Mucosa of descending colon (tissue), 3 donors: ENCODE measurements at regions not wholly inside any gene's neighbourhood (a gene's known extent, or its start where the extent isn't known, plus 50 kb on each side); places are given as distances from the start of the nearest gene placed in this dataset.

Experiments used
- ATAC-seq: fragments of 200-7000 bp; cut with Tn5 transposase; one replicate; pipeline ENCODE4 v1.9.1; 2020; ENCODE audit warnings: mild to moderate bottlenecking, moderate library complexity
- DNase-seq, 3 donors: peaks; one replicate each; pipeline ENCODE4 v3.0.0-alpha.2; 2020
- H3K36me3 ChIP-seq: fragments of 200-600 bp; one replicate; pipeline ENCODE4 v1.8.0; 2021; ENCODE audit warnings: low read depth, mild to moderate bottlenecking
- H3K4me1 ChIP-seq: fragments of 200-600 bp; one replicate; pipeline ENCODE4 v1.8.0; 2021; ENCODE audit warnings: low read depth, mild to moderate bottlenecking
- H3K4me3 ChIP-seq: fragments of 200-600 bp; one replicate; pipeline ENCODE4 v1.8.0; 2021; ENCODE audit warnings: mild to moderate bottlenecking
- H3K9me3 ChIP-seq: fragments of 200-600 bp; one replicate; pipeline ENCODE4 v1.8.0; 2021; ENCODE audit warnings: mild to moderate bottlenecking
- intact Hi-C, 2 donors: fragments of 100-400 bp; cut with DNase I in 1 of 2; cut with micrococcal nuclease in 1 of 2; formaldehyde crosslinking; loops; one replicate each; pipeline versions ENCODE4 v1.11.0 to v1.11.1; 2022; cut with DNase I, micrococcal nuclease
- TF ChIP-seq, protein P1 (sequence below): fragments of 200-600 bp; IDR thresholded peaks from one replicate; pipeline ENCODE4 v1.8.0; 2022; ENCODE audit warnings: antibody characterized with exemption, mild to moderate bottlenecking
- donor health status: DM: no; HTN: no; CAD: no; lungs with moderate emphysema.
- donor health status: DM: no; HTN: no; CAD: no.
- donor health status: DM: no; HTN: yes; CAD: no.

- DNase-seq: no peak
- H3K9me3 ChIP-seq: no peaks in the 10 kb centered on the region
- H3K4me1 ChIP-seq: no peaks in the 10 kb centered on the region
- TF ChIP-seq, protein P1, sequence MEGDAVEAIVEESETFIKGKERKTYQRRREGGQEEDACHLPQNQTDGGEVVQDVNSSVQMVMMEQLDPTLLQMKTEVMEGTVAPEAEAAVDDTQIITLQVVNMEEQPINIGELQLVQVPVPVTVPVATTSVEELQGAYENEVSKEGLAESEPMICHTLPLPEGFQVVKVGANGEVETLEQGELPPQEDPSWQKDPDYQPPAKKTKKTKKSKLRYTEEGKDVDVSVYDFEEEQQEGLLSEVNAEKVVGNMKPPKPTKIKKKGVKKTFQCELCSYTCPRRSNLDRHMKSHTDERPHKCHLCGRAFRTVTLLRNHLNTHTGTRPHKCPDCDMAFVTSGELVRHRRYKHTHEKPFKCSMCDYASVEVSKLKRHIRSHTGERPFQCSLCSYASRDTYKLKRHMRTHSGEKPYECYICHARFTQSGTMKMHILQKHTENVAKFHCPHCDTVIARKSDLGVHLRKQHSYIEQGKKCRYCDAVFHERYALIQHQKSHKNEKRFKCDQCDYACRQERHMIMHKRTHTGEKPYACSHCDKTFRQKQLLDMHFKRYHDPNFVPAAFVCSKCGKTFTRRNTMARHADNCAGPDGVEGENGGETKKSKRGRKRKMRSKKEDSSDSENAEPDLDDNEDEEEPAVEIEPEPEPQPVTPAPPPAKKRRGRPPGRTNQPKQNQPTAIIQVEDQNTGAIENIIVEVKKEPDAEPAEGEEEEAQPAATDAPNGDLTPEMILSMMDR: no peak
- H3K36me3 ChIP-seq: no peaks in the 10 kb centered on the region
- no peak overlapping the region for H3K4me3 ChIP-seq
- intact Hi-C loops: loop anchor here in 1 of 2 donors (10.0 kb wide), 1 partner anchor 185 kb away; the partner anchor contains the start of gene GNGT1
- ATAC-seq: no peak
Measured at GRCh38 chr7:94089806-94090205, 85.7 kb upstream of the BET1 start.

DNA sequence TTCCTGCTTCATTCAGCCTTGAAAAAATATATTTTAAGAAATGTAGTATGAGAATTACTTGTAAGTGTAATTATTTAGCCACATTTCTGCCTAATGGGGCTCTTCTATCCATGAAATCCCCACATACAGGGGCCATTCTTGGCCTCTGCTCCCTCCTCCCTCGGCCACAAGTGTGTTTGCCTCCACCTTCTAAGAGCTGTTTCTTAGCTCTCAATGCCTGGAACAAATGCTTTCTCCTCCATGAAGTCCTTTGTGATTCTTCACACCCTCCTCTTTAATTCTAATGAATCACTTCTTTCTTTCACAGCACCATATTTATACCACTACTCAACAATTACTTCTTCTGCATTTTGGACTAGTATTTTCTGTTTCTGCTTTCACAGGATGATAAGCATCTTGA lies 88.8 kb upstream of the BET1 start:
- intact Hi-C loops: no loop called here
- ATAC-seq: no peak
- no peaks in the 10 kb centered on the region for H3K4me1 ChIP-seq

DNA sequence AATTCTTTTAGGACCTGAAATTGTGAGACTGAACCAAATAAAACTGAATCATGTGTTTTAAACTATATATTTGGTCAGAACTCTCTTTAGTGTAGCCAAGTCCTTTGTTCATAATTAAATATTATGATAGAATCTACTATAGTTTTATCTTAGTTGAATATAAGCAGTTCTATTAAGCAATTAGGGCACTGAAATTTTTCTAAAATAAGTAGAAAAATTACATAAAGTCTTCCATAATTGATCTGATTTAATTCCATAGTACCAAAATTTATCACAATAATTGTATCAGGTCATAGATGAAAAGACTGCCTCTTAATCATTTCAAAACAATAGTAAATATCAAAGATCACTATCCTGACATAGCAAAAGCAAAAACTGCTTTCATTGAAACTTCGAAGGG lies 90.1 kb upstream of the BET1 start:
- TF ChIP-seq, protein P1: no peak
- ATAC-seq: no peak
- H3K4me3 ChIP-seq: no peak overlapping the region
- H3K4me1 ChIP-seq: no peaks in the 10 kb centered on the region
- no peaks in the 10 kb centered on the region for H3K36me3 ChIP-seq
- intact Hi-C loops: no loop called here
- no peaks in the 10 kb centered on the region for H3K9me3 ChIP-seq
- DNase-seq: no peak

More for the DNA sequence above, 88.8 kb upstream of the BET1 start:
- TF ChIP-seq, protein P1: no peak
- Histone ChIP-seq H3K4me3 (no peak overlapping the region), H3K9me3 (no peaks in the 10 kb centered on the region), H3K36me3 (no peaks in the 10 kb centered on the region)
- DNase-seq: no peak

DNA sequence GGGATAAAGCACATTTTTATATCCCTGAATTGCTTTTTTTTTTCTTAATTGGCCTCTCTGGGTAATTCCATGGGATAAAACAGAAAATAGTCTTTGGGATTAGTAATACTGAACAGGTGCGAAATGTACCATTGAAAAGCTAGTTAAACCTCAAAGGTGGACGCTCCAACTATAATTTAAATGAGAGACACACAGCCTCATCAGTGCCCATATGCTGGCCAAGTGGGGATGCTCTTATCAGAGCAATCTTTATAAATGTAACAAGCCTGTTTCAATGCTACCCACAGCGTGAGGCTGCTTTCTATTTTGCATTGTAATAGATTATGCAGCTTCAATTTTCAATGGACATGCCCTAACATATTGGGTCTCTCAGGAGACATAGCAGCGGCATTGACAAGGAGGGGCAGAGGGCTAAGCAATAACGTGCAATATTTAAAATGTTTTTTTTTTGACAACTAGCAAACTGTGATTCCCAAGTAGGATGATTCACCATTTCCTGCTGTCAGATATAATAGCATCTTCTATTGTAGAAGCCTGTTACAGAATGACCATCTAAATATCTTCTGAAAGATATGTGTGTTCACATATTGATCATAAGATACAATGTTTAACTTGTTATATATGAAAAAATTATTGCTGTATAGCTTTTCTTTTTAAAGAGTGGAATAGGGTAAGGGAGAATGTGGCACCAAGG lies 91.3 kb upstream of the BET1 start:
- ATAC-seq: no peak
- TF ChIP-seq, protein P1: no peak
- intact Hi-C loops: no loop called here

DNA sequence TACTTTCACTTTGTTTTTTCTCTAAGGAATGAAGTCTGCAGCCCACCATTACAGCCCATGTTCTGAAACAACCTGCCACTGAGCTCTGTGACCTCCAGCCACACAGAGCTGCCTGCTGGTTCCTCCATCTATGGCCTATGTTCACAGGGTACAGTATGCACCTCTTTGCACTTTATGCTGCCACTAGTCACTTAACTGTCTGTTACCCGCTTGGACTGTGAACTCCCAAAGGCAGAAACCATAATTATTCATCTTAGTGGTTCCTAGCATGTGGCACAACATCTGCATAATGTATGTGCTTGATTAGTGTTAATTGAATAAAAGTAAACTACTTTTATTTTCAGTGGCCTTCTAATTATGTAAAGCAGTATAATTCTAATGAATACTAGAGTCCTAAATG lies 95.5 kb upstream of the BET1 start:
- intact Hi-C loops: no loop called here
- DNase-seq: no peak
- TF ChIP-seq, protein P1: no peak
- H3K4me3 ChIP-seq: no peak overlapping the region
- peaks cover 6% of the 10 kb centered on the region for H3K9me3 ChIP-seq
- no peaks in the 10 kb centered on the region for H3K4me1 ChIP-seq
- H3K36me3 ChIP-seq: no peaks in the 10 kb centered on the region
- no peak for ATAC-seq

More for the DNA sequence above, 91.3 kb upstream of the BET1 start:
- no peaks in the 10 kb centered on the region for H3K4me1 ChIP-seq
- no peaks in the 10 kb centered on the region for H3K9me3 ChIP-seq
- DNase-seq: no peak
- no peaks in the 10 kb centered on the region for H3K36me3 ChIP-seq
- no peak overlapping the region for H3K4me3 ChIP-seq
